HUES6 (cell line): ENCODE measurements at regions not wholly inside any gene's neighbourhood (a gene's known extent, or its start where the extent isn't known, plus 50 kb on each side); places are given as distances from the start of the nearest gene placed in this dataset.
"Not testable (repeated sequence)": the region's sequence is repeated elsewhere in the genome, so short reads cannot be mapped to it uniquely, and the experiment has no call there.

Source experiments
- H3K27ac ChIP-seq: 2 replicates; pipeline ENCODE4 v1.7.0; 2013; ENCODE audit warnings: low read depth, mild to moderate bottlenecking, low read length, inconsistent platforms
- H3K27me3 ChIP-seq: 2 replicates; pipeline ENCODE4 v1.6.1; 2013; ENCODE audit warnings: low read length; ENCODE audit not compliant: control insufficient read depth, insufficient read depth
- H3K36me3 ChIP-seq: 2 replicates; pipeline ENCODE4 v1.6.1; 2013; ENCODE audit warnings: low read length; ENCODE audit not compliant: control insufficient read depth, insufficient read depth
- H3K4me1 ChIP-seq: 2 replicates; pipeline ENCODE4 v1.6.1; 2013; ENCODE audit warnings: low read length; ENCODE audit not compliant: control insufficient read depth, insufficient read depth
- H3K4me3 ChIP-seq: 2 replicates; pipeline ENCODE4 v1.5.1; 2013; ENCODE audit warnings: low read depth, low read length
- H3K9ac ChIP-seq: one replicate; pipeline ENCODE4 v1.6.1; 2013; ENCODE audit warnings: mild to moderate bottlenecking, low read length
- H3K9me3 ChIP-seq: 2 replicates; pipeline ENCODE4 v1.6.1; 2013; ENCODE audit warnings: low read depth, low read length; ENCODE audit not compliant: control insufficient read depth, insufficient read depth

- no peaks in the 10 kb centered on the region for H3K27me3 ChIP-seq
- no peak overlapping the region for H3K27ac ChIP-seq
- no peak overlapping the region for H3K4me3 ChIP-seq
- no peak overlapping the region for H3K9ac ChIP-seq
- H3K9me3 ChIP-seq = no peaks in the 10 kb centered on the region
- no peaks in the 10 kb centered on the region for H3K4me1 ChIP-seq
- no peaks in the 10 kb centered on the region; the same call in 1 of the 2 replicates for H3K36me3 ChIP-seq
These were observed 1073.1 kb downstream of the EPHA3 start for GRCh38 chr3:90180543-90180942.

- not testable (repeated sequence) for H3K27ac ChIP-seq, H3K27me3 ChIP-seq, H3K9me3 ChIP-seq, H3K9ac ChIP-seq, H3K4me1 ChIP-seq, H3K36me3 ChIP-seq
- peak overlapping the region; percentile 47 for H3K4me3 ChIP-seq
These were observed 1075.0 kb downstream of the EPHA3 start for GRCh38 chr3:90182291-90182976.

GRCh38 chr3:90184861-90185260 lies 1077.4 kb downstream of the EPHA3 start:
- Histone ChIP-seq H3K9ac (no peak overlapping the region), H3K4me1 (no peaks in the 10 kb centered on the region), H3K27ac (no peak overlapping the region), H3K36me3 (no peaks in the 10 kb centered on the region), H3K9me3 (no peaks in the 10 kb centered on the region), H3K27me3 (no peaks in the 10 kb centered on the region), H3K4me3 (no peak overlapping the region)

- H3K36me3 ChIP-seq, H3K4me1 ChIP-seq, H3K9me3 ChIP-seq, H3K4me3 ChIP-seq, H3K27me3 ChIP-seq, H3K9ac ChIP-seq, H3K27ac ChIP-seq: not testable (repeated sequence)
These were observed 1090.0 kb downstream of the EPHA3 start for GRCh38 chr3:90197383-90197782.

- not testable (repeated sequence) for H3K4me3 ChIP-seq, H3K9me3 ChIP-seq, H3K36me3 ChIP-seq, H3K4me1 ChIP-seq, H3K27ac ChIP-seq, H3K9ac ChIP-seq, H3K27me3 ChIP-seq
These were observed 1095.5 kb downstream of the EPHA3 start for GRCh38 chr3:90202931-90203330.

GRCh38 chr3:90206482-90206881 lies 1099.1 kb downstream of the EPHA3 start:
- not testable (repeated sequence) for H3K27ac ChIP-seq, H3K9ac ChIP-seq, H3K27me3 ChIP-seq, H3K4me1 ChIP-seq, H3K9me3 ChIP-seq, H3K4me3 ChIP-seq, H3K36me3 ChIP-seq

GRCh38 chr3:90207353-90208097 lies 1100.1 kb downstream of the EPHA3 start:
- H3K27me3 ChIP-seq, H3K27ac ChIP-seq, H3K4me3 ChIP-seq, H3K4me1 ChIP-seq, H3K9me3 ChIP-seq, H3K9ac ChIP-seq, H3K36me3 ChIP-seq: not testable (repeated sequence)

GRCh38 chr3:90221900-90222299 lies 1114.5 kb downstream of the EPHA3 start:
- Histone ChIP-seq H3K36me3 (no peaks in the 10 kb centered on the region), H3K4me3 (no peak overlapping the region), H3K27me3 (no peaks in the 10 kb centered on the region), H3K27ac (no peak overlapping the region), H3K9ac (no peak overlapping the region), H3K4me1 (no peaks in the 10 kb centered on the region), H3K9me3 (peaks cover 21% of the 10 kb centered on the region)

- no peaks in the 10 kb centered on the region for H3K27me3 ChIP-seq
- H3K4me1 ChIP-seq = no peaks in the 10 kb centered on the region
- no peaks in the 10 kb centered on the region for H3K36me3 ChIP-seq
- no peak overlapping the region for H3K9ac ChIP-seq
- H3K9me3 ChIP-seq = peaks cover 11% of the 10 kb centered on the region; the same call in 1 of the 2 replicates
- no peak overlapping the region for H3K4me3 ChIP-seq
- no peak overlapping the region for H3K27ac ChIP-seq
These were observed 1134.1 kb downstream of the EPHA3 start for GRCh38 chr3:90241481-90241880.

- Histone ChIP-seq H3K36me3 (no peaks in the 10 kb centered on the region), H3K27ac (no peak overlapping the region), H3K27me3 (no peaks in the 10 kb centered on the region), H3K4me3 (no peak overlapping the region), H3K9ac (no peak overlapping the region), H3K4me1 (no peaks in the 10 kb centered on the region), H3K9me3 (peaks cover 3% of the 10 kb centered on the region; the same call in 1 of the 2 replicates)
These were observed 1145.7 kb downstream of the EPHA3 start for GRCh38 chr3:90253131-90253530.

GRCh38 chr3:90261481-90262433 lies 1154.3 kb downstream of the EPHA3 start:
- no peaks in the 10 kb centered on the region for H3K4me1 ChIP-seq
- no peak overlapping the region for H3K4me3 ChIP-seq
- no peaks in the 10 kb centered on the region for H3K27me3 ChIP-seq
- H3K27ac ChIP-seq = no peak overlapping the region
- no peaks in the 10 kb centered on the region for H3K36me3 ChIP-seq
- H3K9ac ChIP-seq = no peak overlapping the region
- H3K9me3 ChIP-seq = peaks cover 15% of the 10 kb centered on the region
